Activated naive CD4-positive, alpha-beta T cell treated with anti-CD3 and anti-CD28 coated beads, Interleukin-2, amount 10 ng/mL, durations not matched to agents 7 days and 5 days (primary cell): ENCODE measurements at regions not wholly inside any gene's neighbourhood (a gene's known extent, or its start where the extent isn't known, plus 50 kb on each side); places are given as distances from the start of the nearest gene placed in this dataset.

Experiments
- CTCF ChIA-PET: fragments of 350-600 bp; sonication (Branson Sonifier 250); formaldehyde crosslinking; loops from one replicate; lab custom pipeline; 2021; ENCODE audit warnings: antibody characterized with exemption; lab: Charles Lee
- DNase-seq: peaks from one replicate; pipeline ENCODE4 v3.0.0-alpha.2; 2020
- H3K27ac Mint-ChIP-seq: one replicate; pipeline ENCODE4 v1.8.0; 2021; ENCODE audit warnings: mild to moderate bottlenecking, moderate library complexity, mixed read lengths
- H3K27me3 Mint-ChIP-seq: one replicate; pipeline ENCODE4 v1.8.0; 2021; ENCODE audit warnings: mild to moderate bottlenecking, mixed read lengths
- H3K36me3 Mint-ChIP-seq: one replicate; pipeline ENCODE4 v1.8.0; 2021; ENCODE audit warnings: mixed read lengths
- H3K4me1 Mint-ChIP-seq: one replicate; pipeline ENCODE4 v1.8.0; 2021; ENCODE audit warnings: mixed read lengths
- H3K4me3 Mint-ChIP-seq: one replicate; pipeline ENCODE4 v1.8.0; 2021; ENCODE audit warnings: mild to moderate bottlenecking, moderate library complexity, mixed read lengths
- H3K9me3 Mint-ChIP-seq: one replicate; pipeline ENCODE4 v1.8.0; 2021; ENCODE audit warnings: mixed read lengths

DNA sequence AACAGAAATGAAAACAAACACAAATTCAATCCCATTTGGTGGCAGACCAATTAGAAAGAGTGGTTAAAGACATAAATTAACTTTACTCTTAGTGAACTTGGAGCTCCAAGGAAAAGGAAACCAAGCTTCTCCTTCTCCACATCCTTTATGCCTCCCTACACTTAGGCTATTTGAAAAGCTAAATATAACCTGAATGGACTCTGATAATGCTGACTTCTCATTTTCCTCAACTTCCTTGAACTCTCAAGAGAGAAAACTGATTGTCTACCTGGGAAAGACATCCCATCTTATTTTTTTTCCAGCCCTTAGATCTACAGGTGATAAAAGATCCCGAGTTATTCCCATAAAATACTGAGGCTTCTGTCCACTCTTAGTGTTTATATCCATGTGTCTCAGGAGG is 178.4 kb upstream of the SPAG17 start:
- Mint-ChIP-seq H3K27me3 (no peaks in the 10 kb centered on the region), H3K9me3 (peaks cover 30% of the 10 kb centered on the region), H3K27ac (no peak overlapping the region), H3K4me1 (no peaks in the 10 kb centered on the region), H3K4me3 (no peak overlapping the region), H3K36me3 (no peaks in the 10 kb centered on the region)
- CTCF ChIA-PET: interaction anchor here (0.6 kb wide), 1 partner anchor 763 kb away, joined by 5 read pairs; no protein-coding TSS in a partner anchor
- DNase-seq: no peak

DNA sequence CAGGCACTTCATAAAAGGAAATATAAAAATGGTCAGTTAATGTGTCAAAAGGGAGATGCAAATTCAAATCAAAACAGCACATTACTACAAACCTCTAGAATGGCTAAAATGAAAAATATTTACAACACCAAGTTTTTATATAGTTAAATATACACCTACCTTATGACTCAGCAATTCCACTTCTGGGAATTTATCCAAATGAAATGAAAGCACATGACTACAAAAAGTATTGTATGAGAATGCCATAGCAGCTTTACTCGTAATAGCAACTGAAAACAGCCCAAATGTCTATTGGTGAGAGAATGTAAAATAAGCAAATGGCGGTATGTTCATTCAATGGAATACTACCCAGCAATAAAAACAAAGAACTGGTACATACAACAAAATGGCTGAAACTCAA is 175.8 kb upstream of the SPAG17 start:
- no peaks in the 10 kb centered on the region for H3K36me3 Mint-ChIP-seq
- H3K4me3 Mint-ChIP-seq: no peak overlapping the region
- H3K4me1 Mint-ChIP-seq: no peaks in the 10 kb centered on the region
- DNase-seq: no peak
- no peaks in the 10 kb centered on the region for H3K27me3 Mint-ChIP-seq
- CTCF ChIA-PET: no interaction called here
- H3K27ac Mint-ChIP-seq: no peak overlapping the region
- H3K9me3 Mint-ChIP-seq: peaks cover 19% of the 10 kb centered on the region

DNA sequence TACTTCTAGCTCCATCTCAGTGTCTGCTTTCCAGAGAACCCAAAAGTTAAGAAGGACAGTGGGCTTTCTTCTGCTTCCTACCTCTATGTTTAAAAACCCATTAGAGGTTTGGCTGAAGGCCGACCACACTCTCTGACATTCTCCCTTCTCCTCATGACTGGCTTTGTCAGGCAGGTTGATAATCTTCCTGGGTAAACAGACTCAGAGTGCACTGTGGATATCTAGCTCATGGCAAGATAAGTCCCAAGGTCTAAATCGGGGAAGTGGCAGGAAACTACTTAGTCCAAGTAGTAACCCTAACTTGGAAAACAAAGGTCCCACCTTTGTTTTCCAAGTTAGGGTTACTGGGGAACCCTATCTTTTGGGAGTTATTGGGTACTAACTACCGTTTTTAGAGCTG is 161.9 kb upstream of the SPAG17 start:
- Mint-ChIP-seq H3K4me3 (no peak overlapping the region), H3K27me3 (no peaks in the 10 kb centered on the region), H3K36me3 (no peaks in the 10 kb centered on the region), H3K9me3 (peaks cover 7% of the 10 kb centered on the region), H3K27ac (no peak overlapping the region), H3K4me1 (no peaks in the 10 kb centered on the region)
- CTCF ChIA-PET: no interaction called here
- no peak for DNase-seq

DNA sequence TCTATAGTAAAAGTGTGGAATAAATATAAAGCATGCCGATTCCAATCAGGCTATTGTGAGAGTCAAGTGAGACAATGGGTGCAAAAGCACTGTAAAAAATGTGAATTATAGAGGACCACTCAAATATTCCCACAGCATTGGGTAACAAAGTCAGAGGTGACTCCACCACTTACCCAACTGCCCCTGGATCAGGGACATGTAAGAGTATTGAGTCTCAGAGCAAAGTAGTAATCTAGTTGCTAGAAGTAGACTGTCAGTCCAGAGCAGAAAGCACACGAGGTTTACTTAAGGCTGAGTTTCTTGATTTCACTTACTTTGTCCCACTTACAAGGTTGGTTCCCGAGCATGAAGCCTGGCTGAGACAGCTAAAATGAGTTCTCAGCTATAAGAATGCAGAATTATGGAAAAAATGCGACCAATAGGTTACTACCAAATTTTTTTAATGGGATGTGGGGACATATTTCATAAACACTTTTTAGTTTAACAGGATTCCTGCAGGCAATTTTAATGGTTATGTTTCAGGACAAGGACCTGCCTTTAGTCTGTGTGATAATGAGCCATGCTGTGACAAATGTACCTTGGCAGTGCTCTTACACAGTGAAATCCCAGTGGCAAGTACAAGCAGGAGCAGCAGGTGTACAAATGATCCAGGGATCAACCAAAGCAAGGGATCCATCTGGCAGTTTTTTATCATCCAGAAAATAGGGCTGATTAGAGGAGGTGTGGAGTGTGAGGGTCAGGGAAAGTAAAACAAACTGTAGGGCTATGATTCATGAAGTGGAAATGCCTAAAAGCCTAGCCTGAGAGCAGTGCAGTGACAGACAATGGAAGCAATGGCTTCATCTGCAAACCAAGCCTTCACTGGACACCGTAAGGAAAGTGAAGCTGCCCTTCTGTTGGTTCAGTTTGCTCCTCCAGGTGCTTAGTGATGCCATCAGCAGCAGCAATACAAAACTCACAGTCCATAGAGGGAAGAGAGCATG is 156.2 kb upstream of the SPAG17 start:
- CTCF ChIA-PET: no interaction called here
- H3K4me1 Mint-ChIP-seq: no peaks in the 10 kb centered on the region
- no peaks in the 10 kb centered on the region for H3K27me3 Mint-ChIP-seq
- no peak for DNase-seq
- peaks cover 4% of the 10 kb centered on the region for H3K9me3 Mint-ChIP-seq
- H3K27ac Mint-ChIP-seq: no peak overlapping the region
- no peak overlapping the region for H3K4me3 Mint-ChIP-seq
- H3K36me3 Mint-ChIP-seq: no peaks in the 10 kb centered on the region

DNA sequence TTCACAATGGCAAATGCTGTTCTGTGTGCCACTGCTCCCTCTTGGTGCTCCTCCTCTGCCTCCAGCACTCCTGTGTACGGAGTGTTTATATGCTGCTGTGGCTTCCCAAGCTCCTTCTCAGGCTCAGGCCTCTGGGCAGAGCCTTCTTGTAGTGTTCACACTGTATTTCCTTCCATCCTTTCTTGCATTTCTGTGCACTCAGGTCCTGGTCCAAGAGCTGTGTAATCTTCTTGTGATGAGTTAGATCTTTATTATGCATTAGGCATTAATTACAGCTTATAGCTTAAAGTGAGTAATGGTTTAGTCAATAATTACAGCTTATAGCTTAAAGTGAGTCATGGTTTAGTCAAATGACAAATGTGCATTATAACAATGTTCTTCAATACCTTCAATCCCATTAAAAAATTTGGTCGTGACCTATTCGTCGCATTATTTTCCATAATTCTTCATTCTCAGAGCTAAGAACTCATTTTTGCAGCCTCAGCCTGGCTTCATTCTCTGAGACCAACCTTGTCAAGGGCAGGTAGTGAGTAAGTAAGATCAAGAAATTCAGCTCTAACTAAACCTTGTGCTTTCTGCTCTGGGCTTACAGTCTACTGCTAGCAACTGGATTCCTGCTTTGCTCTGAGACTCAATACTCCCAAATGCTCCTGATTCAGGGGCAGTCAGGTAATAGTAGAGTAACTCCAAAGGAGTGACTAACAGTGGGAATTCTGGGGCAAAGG is 154.5 kb upstream of the SPAG17 start:
- H3K9me3 Mint-ChIP-seq: peaks cover 4% of the 10 kb centered on the region
- DNase-seq: no peak

DNA sequence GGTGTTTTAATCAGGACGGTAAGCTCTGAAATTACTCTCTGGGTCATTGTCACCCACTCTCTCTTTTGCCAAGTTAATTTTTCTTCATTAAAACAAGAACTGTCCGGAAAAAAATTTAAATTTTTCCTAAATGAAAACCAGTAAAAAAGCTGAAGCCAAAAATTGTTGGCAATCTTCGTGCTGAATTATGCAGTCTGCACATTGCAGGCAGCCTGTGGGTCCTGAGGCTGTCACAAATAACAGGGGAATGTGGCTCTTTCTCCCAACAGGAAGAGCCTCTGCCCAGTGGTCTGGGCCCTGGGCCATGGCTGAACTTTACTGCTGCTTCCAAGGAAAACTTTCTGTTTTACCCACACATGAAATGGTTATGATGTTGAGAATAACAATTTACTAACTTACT is 153.9 kb upstream of the SPAG17 start:
- no peak for DNase-seq
- no peak overlapping the region for H3K27ac Mint-ChIP-seq
- CTCF ChIA-PET: no interaction called here
- H3K36me3 Mint-ChIP-seq: no peaks in the 10 kb centered on the region
- peaks cover 4% of the 10 kb centered on the region for H3K9me3 Mint-ChIP-seq
- no peak overlapping the region for H3K4me3 Mint-ChIP-seq
- H3K4me1 Mint-ChIP-seq: no peaks in the 10 kb centered on the region
- no peaks in the 10 kb centered on the region for H3K27me3 Mint-ChIP-seq

More for the DNA sequence above, 154.5 kb upstream of the SPAG17 start:
- CTCF ChIA-PET: no interaction called here
- Mint-ChIP-seq H3K27me3 (no peaks in the 10 kb centered on the region), H3K4me3 (no peak overlapping the region), H3K27ac (no peak overlapping the region), H3K4me1 (no peaks in the 10 kb centered on the region), H3K36me3 (no peaks in the 10 kb centered on the region)

DNA sequence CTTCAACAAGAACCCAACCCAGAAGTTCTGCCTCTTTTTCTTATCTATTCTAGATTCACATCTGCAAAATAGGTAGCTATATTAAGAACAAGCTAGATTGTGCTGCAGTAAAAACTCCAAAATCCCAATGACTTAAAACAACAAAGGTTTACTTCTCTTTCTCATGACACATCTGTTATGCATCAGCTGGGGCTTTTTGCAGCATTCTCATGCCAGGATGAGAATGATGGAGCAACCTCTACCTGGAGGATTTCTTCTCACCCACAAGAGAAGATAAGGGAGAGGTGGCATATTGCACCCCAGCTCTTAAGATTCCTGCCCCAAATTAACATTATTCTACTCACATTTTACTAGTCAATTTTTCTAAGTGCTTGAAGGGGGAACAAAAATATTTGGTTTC is 152.3 kb upstream of the SPAG17 start:
- no peaks in the 10 kb centered on the region for H3K4me1 Mint-ChIP-seq
- CTCF ChIA-PET: no interaction called here
- DNase-seq: no peak
- no peaks in the 10 kb centered on the region for H3K9me3 Mint-ChIP-seq
- H3K4me3 Mint-ChIP-seq: no peak overlapping the region
- H3K36me3 Mint-ChIP-seq: no peaks in the 10 kb centered on the region
- H3K27me3 Mint-ChIP-seq: no peaks in the 10 kb centered on the region
- H3K27ac Mint-ChIP-seq: no peak overlapping the region

DNA sequence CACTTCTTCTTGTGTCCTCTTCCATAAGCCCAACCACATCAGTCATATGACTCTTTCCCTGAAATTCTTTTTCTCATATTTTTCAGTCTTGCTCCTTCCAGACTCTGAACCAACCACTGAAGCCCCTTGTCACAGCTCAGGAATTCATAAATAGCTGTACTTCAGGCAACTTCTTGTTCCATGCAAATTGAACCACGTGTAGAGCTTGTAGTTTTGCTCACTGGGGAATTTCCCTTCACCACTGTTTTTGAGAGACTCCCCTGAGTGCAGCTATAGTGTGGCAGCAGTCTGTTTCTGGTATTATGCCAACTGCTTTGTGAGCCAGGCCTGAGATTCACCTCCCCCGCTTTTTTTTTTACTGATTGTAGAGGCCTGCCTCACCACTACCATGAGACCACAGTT is 150.3 kb upstream of the SPAG17 start:
- H3K27me3 Mint-ChIP-seq: no peaks in the 10 kb centered on the region
- DNase-seq: no peak

DNA sequence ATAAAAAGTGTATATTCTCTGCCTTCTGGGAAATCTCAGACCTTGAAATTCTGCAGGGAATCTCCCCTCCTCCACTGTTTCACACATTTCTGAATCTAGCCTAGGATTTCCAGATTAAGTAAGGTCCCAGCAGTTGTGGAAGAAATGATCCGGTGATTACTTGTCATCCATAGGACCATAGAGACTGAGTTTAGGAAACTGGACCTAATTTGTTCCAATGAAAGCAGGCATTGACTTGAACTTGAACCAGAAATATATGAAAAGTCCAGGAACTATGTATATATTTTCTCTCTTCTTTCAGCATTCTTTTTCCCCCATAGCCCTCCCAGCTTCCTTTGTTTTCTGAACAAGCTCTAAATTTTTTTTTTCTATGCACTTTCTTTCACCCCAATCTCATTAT is 149.5 kb upstream of the SPAG17 start:
- Mint-ChIP-seq H3K9me3 (no peaks in the 10 kb centered on the region), H3K4me1 (no peaks in the 10 kb centered on the region), H3K36me3 (no peaks in the 10 kb centered on the region), H3K4me3 (no peak overlapping the region), H3K27ac (no peak overlapping the region), H3K27me3 (no peaks in the 10 kb centered on the region)
- CTCF ChIA-PET: no interaction called here
- DNase-seq: no peak

More for the DNA sequence above, 150.3 kb upstream of the SPAG17 start:
- H3K4me3 Mint-ChIP-seq: no peak overlapping the region
- CTCF ChIA-PET: no interaction called here
- H3K4me1 Mint-ChIP-seq: no peaks in the 10 kb centered on the region
- H3K27ac Mint-ChIP-seq: no peak overlapping the region
- no peaks in the 10 kb centered on the region for H3K9me3 Mint-ChIP-seq
- H3K36me3 Mint-ChIP-seq: no peaks in the 10 kb centered on the region

DNA sequence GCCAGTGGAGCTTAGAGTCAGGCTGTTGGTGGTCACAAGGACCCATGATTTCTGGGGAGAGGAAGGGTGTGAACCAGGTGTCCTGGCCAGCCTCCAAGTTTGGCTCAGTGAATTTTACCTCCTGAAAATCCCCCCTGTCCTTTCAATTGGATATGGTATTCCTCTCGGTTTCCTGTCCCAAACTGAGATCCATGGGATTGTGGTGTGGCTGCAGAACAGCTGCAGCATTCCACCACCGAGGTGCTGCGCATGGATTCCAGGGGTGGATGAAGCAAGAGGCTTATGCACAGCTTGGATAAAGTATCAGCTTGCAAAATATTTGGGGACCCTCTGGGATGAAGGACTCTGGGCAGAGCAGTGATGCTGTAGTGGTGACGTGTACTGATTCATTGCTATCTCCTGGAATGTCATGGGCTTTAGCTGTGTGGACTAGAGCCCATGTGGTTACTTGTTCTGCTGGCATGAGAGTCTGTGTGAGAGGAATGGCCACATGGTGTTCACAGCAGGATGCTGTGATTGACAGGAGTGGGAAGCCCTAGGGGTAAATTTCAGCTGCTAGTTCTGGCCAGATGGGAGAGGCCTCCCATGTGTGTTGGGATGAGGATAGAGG is 148.7 kb upstream of the SPAG17 start:
- H3K4me1 Mint-ChIP-seq: no peaks in the 10 kb centered on the region
- no peak overlapping the region for H3K4me3 Mint-ChIP-seq
- H3K9me3 Mint-ChIP-seq: no peaks in the 10 kb centered on the region
- no peaks in the 10 kb centered on the region for H3K27me3 Mint-ChIP-seq
- DNase-seq: no peak
- CTCF ChIA-PET: no interaction called here
- no peak overlapping the region for H3K27ac Mint-ChIP-seq
- no peaks in the 10 kb centered on the region for H3K36me3 Mint-ChIP-seq

DNA sequence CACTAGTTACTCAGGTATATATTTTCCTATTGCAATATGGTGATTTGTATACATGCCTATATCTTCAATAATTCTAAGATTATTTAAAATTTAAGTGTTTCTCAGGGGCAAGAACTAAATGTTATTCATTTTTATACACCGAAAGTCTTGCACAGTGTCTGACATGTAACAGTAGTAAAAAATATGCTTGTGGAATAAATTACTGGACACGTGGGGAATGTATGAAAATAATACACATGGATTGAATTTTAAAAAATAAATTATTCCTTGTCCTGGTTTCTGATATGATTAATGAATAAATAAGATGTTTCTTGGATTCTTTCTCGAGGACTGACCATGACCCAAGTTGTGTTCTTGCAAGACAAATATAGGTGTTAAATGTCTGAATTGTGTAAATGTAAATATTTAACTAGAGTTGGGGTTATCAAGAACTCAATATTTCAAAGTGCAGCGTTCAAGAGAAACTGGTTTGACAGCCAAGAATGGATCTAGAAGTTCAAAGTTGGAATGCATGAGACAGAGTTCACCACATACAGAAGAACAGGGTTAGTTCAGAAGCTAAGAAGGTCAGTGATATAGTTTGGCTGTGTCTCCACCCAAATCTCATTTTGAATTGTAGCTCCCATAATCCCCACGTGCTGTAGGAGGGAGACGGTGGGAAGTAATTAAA is 142.1 kb upstream of the SPAG17 start:
- Mint-ChIP-seq H3K4me1 (no peaks in the 10 kb centered on the region), H3K36me3 (no peaks in the 10 kb centered on the region), H3K27ac (no peak overlapping the region), H3K27me3 (no peaks in the 10 kb centered on the region), H3K4me3 (no peak overlapping the region), H3K9me3 (no peaks in the 10 kb centered on the region)
- DNase-seq: no peak
- CTCF ChIA-PET: no interaction called here

DNA sequence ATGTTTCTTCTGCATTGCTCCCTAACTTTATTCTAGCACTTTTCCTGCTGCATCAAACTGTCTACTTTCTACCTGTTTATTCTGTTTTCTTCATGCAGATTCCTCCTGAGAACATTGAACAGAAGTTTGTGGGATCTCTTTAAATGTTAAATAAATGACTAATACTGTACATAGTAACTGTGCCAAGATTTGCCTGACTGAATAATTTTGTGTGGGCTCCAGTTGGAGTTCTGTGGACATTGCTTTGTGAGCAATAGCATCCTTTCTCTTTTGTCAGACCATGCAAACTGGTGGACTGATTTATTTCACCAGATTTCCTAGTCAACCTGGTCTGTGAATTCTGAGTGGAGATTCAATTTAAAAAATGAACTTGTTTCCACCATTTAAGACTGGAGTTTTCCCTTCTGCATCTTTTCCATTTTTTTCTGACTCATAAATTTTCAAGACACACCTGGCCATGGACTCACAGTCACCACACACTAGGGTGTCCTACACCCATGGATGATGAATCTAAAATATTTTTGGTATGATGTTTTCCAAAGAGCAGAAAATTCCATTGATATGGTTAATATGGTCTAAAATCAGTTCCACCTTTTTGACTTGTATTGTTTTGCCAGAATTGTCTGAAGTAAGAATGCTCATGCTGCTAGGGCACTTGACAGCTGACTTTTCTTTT is 140.7 kb upstream of the SPAG17 start:
- H3K4me3 Mint-ChIP-seq: no peak overlapping the region
- H3K36me3 Mint-ChIP-seq: no peaks in the 10 kb centered on the region
- CTCF ChIA-PET: no interaction called here
- DNase-seq: no peak
- no peaks in the 10 kb centered on the region for H3K27me3 Mint-ChIP-seq
- H3K4me1 Mint-ChIP-seq: no peaks in the 10 kb centered on the region
- no peaks in the 10 kb centered on the region for H3K9me3 Mint-ChIP-seq
- H3K27ac Mint-ChIP-seq: no peak overlapping the region

DNA sequence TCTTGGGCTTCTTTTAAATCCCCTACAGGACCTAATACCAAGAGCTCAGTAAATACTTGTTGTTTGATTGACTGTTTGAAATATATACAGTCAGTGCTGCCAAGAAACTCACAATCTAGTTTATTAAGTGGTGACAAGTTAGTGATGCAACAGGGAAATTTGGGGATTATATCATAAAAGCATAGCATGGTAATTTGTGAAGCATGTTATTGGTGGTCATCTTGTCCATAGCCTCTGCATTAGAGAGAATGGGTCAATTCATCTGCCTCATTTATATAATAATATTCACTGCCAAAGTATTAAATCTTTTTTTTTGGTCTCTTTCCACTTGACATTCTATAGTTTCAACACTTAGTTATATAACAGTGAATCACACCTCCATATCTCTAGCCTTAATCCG is 138.2 kb upstream of the SPAG17 start:
- DNase-seq: no peak
- no peak overlapping the region for H3K27ac Mint-ChIP-seq
- no peaks in the 10 kb centered on the region for H3K36me3 Mint-ChIP-seq
- CTCF ChIA-PET: no interaction called here
- H3K27me3 Mint-ChIP-seq: no peaks in the 10 kb centered on the region
- peaks cover 3% of the 10 kb centered on the region for H3K9me3 Mint-ChIP-seq
- H3K4me3 Mint-ChIP-seq: no peak overlapping the region
- no peaks in the 10 kb centered on the region for H3K4me1 Mint-ChIP-seq

DNA sequence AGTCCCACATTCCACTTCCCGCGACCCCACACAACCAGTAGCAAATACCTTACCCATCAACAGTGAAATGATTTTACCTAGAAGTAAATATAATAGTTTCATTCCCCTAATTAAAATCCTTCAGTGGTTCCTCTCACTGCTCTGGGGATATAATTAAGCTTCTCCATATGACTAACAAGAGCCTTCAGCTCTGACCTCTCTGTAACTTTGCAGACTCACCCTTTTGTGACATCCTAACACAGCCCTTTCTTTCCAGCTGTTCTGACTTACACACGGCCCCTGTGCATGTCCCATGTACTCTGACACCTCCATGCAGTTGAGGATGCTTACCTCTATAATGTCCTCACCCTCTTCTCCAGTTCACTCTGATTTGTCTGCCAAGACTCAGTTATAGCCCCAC is 137.3 kb upstream of the SPAG17 start:
- Mint-ChIP-seq H3K4me3 (no peak overlapping the region), H3K36me3 (no peaks in the 10 kb centered on the region), H3K4me1 (no peaks in the 10 kb centered on the region), H3K9me3 (peaks cover 3% of the 10 kb centered on the region), H3K27ac (no peak overlapping the region), H3K27me3 (no peaks in the 10 kb centered on the region)
- CTCF ChIA-PET: no interaction called here
- DNase-seq: no peak
